Astrocyte (in vitro differentiated cells and primary cell): ENCODE measurements at regions not wholly inside any gene's neighbourhood (a gene's known extent, or its start where the extent isn't known, plus 50 kb on each side); places are given as distances from the start of the nearest gene placed in this dataset.

Experiments
- EZH2 ChIP-seq: IDR thresholded peaks from 2 replicates; pipeline ENCODE4 v1.6.1; 2012; ENCODE audit warnings: mild to moderate bottlenecking, low read length, inconsistent platforms; ENCODE audit not compliant: insufficient read depth
- TF ChIP-seq, protein P1 (sequence below): IDR thresholded peaks from 2 replicates; pipeline ENCODE4 v1.5.1; 2011; ENCODE audit warnings: low read depth, mild to moderate bottlenecking, inconsistent platforms, low read length, moderate library complexity; ENCODE audit not compliant: insufficient read depth

DNA sequence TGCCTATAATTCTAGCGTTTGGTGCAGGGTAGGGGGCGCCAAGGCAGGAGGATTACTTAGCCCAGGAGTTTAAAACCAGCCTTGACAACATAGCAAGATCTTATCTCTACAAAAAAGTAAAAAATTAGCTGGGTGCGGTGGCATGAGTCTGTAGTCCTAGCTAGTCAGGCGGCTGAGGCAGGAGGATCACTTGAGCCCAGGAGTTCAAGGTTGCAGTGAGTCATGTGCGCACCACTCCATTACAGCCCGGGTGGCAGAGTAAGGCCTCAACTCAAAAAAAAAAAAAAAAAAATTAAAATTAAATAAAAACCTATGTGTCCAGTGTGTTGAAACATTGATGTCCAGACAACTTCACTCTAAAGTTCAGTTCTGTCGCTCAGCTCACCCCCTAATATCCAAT lies 78.2 kb upstream of the SOX2 start:
- TF ChIP-seq EZH2 = no peak
- TF ChIP-seq, protein P1, sequence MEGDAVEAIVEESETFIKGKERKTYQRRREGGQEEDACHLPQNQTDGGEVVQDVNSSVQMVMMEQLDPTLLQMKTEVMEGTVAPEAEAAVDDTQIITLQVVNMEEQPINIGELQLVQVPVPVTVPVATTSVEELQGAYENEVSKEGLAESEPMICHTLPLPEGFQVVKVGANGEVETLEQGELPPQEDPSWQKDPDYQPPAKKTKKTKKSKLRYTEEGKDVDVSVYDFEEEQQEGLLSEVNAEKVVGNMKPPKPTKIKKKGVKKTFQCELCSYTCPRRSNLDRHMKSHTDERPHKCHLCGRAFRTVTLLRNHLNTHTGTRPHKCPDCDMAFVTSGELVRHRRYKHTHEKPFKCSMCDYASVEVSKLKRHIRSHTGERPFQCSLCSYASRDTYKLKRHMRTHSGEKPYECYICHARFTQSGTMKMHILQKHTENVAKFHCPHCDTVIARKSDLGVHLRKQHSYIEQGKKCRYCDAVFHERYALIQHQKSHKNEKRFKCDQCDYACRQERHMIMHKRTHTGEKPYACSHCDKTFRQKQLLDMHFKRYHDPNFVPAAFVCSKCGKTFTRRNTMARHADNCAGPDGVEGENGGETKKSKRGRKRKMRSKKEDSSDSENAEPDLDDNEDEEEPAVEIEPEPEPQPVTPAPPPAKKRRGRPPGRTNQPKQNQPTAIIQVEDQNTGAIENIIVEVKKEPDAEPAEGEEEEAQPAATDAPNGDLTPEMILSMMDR = no peak
